ENCODE measurements at regions not wholly inside any gene's neighbourhood (a gene's known extent, or its start where the extent isn't known, plus 50 kb on each side); places are given as distances from the start of the nearest gene placed in this dataset.

DNA sequence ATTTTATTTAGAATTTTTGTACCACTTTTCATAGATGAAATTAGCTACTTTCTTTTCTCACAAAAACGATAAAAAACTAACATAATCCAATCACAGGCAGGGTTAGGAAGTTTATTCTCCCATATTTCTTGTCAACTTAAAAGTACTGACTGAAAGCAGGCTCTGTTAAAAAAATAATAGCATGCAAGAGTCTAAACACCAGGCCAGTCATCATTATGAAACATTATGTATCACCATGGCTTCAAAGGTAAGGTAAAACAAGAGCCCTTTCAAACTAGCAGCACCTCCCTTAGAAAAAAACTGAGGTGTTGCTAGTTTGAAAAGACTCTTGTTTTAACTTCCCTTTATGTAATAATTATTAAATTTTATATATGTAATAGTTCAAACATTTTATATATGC is 848.0 kb downstream of the RNF144A start:
- Histone ChIP-seq H3K27me3 (ENCODE audit: control insufficient read depth in 1 of 2, insufficient read depth in 1 of 2, low read length in 2 of 2) (no peaks in the 10 kb centered on the region), H2AK5ac (ENCODE audit: low read length, severe bottlenecking) (no peak overlapping the region), H3K9ac (ENCODE audit: low read length) (no peak overlapping the region), H3K4me1 (ENCODE audit: control insufficient read depth, insufficient read depth, low read depth, low read length) (peaks cover 2% of the 10 kb centered on the region), H3K23ac (ENCODE audit: low read length in 2 of 2) (no peak overlapping the region), H3K14ac (ENCODE audit: low read length in 2 of 2) (no peak overlapping the region), H3K18ac (ENCODE audit: low read depth in 1 of 2, low read length in 2 of 2) (no peak overlapping the region), H2BK12ac (ENCODE audit: low read length in 2 of 2) (no peak overlapping the region), H3K4ac (ENCODE audit: low read depth in 1 of 2, low read length in 2 of 2) (no peak overlapping the region), H3K79me1 (replicated peaks; ENCODE audit: low read length, poor library complexity, severe bottlenecking) (no peaks in the 10 kb centered on the region), H3K9me3 (ENCODE audit: control insufficient read depth, low read length) (peaks cover 19% of the 10 kb centered on the region), H2BK5ac (ENCODE audit: low read depth, low read length, poor library complexity, severe bottlenecking) (no peak overlapping the region), H2AFZ (ENCODE audit: low read depth, low read length) (no peak overlapping the region), H3K4me2 (ENCODE audit: low read length, poor library complexity, severe bottlenecking) (no peak overlapping the region), H3K4me3 (ENCODE audit: insufficient read depth in 1 of 2, low read depth in 1 of 2, low read length in 2 of 2) (no peak overlapping the region), H3K36me3 (ENCODE audit: control insufficient read depth in 1 of 2, insufficient read depth in 2 of 2, low read depth in 1 of 2, low read length in 2 of 2) (no peaks in the 10 kb centered on the region), H3K27ac (ENCODE audit: low read length, poor library complexity, severe bottlenecking) (no peak overlapping the region), H4K91ac (ENCODE audit: low read length) (no peak overlapping the region), H2BK120ac (ENCODE audit: low read depth, low read length) (no peak overlapping the region), H2BK15ac (ENCODE audit: low read depth, poor library complexity, severe bottlenecking) (no peak overlapping the region), H4K8ac (ENCODE audit: low read length) (no peak overlapping the region)
- 91% methylated on average over 1 of the region's 1 CpG for WGBS
- DNase-seq = no peak

DNA sequence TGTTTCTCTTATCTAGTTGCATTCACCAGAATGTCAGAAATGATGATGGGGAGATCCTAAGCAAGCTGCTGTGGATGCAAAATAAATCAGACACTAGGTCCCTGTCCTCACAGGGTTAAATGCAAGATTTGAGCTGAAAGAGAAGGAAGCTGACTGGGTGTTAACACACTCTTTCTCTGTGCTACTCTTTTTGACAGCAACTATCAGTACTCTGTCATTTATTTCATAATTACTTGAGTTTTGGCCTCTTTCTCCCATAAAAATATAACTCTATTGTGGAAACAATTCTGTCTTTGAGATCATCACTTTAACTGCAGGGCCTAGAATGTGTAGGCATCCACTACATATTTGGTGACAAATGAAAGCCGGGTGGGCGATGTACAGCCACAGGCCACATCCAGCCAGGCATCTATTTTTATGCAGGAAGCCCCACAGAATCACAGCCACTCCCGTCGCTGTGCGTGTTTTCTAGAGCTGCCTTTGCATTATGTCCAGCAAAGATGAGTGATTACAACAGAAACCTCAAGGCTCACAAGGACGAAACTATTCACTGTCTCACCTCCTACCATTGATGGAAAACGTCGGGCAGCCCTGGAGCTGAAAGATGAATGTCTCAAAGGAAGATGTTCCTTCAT is 849.0 kb downstream of the RNF144A start:
- no peak overlapping the region for H4K8ac ChIP-seq (ENCODE audit: low read length)
- H3K23ac ChIP-seq (ENCODE audit: low read length in 2 of 2) = no peak overlapping the region
- H3K79me1 ChIP-seq (replicated peaks; ENCODE audit: low read length, poor library complexity, severe bottlenecking) = no peaks in the 10 kb centered on the region
- 97% methylated on average over 7 of the region's 8 CpGs for WGBS
- no peak overlapping the region for H2BK12ac ChIP-seq (ENCODE audit: low read length in 2 of 2)
- H2AK5ac ChIP-seq (ENCODE audit: low read length, severe bottlenecking) = no peak overlapping the region
- H2AFZ ChIP-seq (ENCODE audit: low read depth, low read length) = no peak overlapping the region
- no peak overlapping the region for H2BK5ac ChIP-seq (ENCODE audit: low read depth, low read length, poor library complexity, severe bottlenecking)
- no peak overlapping the region for H2BK120ac ChIP-seq (ENCODE audit: low read depth, low read length)
- H3K14ac ChIP-seq (ENCODE audit: low read length in 2 of 2) = no peak overlapping the region
- H3K4me1 ChIP-seq (ENCODE audit: control insufficient read depth, insufficient read depth, low read depth, low read length) = peaks cover 2% of the 10 kb centered on the region
- H3K4me2 ChIP-seq (ENCODE audit: low read length, poor library complexity, severe bottlenecking) = no peak overlapping the region
- no peak overlapping the region for H2BK15ac ChIP-seq (ENCODE audit: low read depth, poor library complexity, severe bottlenecking)
- H3K4ac ChIP-seq (ENCODE audit: low read depth in 1 of 2, low read length in 2 of 2) = no peak overlapping the region
- H3K9me3 ChIP-seq (ENCODE audit: control insufficient read depth, low read length) = peaks cover 19% of the 10 kb centered on the region
- H3K18ac ChIP-seq (ENCODE audit: low read depth in 1 of 2, low read length in 2 of 2) = no peak overlapping the region
- H3K4me3 ChIP-seq (ENCODE audit: insufficient read depth in 1 of 2, low read depth in 1 of 2, low read length in 2 of 2) = no peak overlapping the region
- H4K91ac ChIP-seq (ENCODE audit: low read length) = no peak overlapping the region
- no peak overlapping the region for H3K9ac ChIP-seq (ENCODE audit: low read length)
- DNase-seq = no peak
- no peaks in the 10 kb centered on the region for H3K27me3 ChIP-seq (ENCODE audit: control insufficient read depth in 1 of 2, insufficient read depth in 1 of 2, low read length in 2 of 2)
- no peak overlapping the region for H3K27ac ChIP-seq (ENCODE audit: low read length, poor library complexity, severe bottlenecking)
- H3K36me3 ChIP-seq (ENCODE audit: control insufficient read depth in 1 of 2, insufficient read depth in 2 of 2, low read depth in 1 of 2, low read length in 2 of 2) = no peaks in the 10 kb centered on the region

DNA sequence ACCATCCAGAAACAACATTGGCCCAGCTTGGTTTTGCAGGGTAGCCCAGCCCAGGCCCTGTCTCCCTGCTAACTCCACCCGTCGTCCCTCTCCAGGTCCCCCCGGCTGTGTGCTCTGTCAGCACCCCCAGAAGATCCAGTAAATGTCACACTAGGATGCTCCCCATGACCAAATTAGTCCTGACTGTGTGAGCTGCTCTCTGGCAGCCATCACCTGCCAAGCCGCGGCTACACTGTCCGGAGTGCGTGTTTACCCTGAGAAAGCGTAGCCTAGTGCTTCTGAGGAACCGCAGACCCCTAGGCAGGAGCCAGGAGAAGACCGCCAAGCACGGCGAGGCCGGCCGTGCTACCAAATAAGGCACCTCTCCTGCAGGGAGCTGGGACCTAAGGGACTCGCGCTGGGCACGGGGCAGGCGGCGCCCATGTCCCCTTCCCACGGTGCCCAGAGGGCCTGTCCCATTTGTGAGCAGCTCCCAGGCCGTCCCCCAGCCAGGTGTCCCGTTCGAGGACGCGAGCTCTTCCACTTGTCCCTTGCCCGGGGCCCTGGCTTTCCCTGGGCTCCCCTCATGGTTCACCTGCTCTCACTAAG is 849.9 kb downstream of the RNF144A start:
- no peak overlapping the region for H4K8ac ChIP-seq (ENCODE audit: low read length)

DNA sequence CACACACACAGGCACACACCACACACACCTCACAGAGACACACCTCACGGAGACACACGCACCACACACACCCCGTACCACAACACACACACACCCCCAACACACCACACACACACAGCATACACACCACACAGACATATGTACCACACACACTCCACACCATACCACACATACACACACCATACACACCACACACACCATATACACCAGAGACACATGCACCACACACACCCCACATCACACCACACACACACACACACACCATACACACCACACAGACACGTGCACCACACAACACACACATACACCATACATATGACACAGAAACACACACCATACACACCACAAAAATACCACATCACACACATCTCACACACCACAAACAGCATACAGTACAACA is 850.7 kb downstream of the RNF144A start:
- Histone ChIP-seq H3K27me3 (ENCODE audit: control insufficient read depth in 1 of 2, insufficient read depth in 1 of 2, low read length in 2 of 2) (no peaks in the 10 kb centered on the region), H3K4ac (ENCODE audit: low read depth in 1 of 2, low read length in 2 of 2) (no peak overlapping the region), H2BK12ac (ENCODE audit: low read length in 2 of 2) (no peak overlapping the region), H3K27ac (ENCODE audit: low read length, poor library complexity, severe bottlenecking) (no peak overlapping the region), H2AFZ (ENCODE audit: low read depth, low read length) (no peak overlapping the region), H3K36me3 (ENCODE audit: control insufficient read depth in 1 of 2, insufficient read depth in 2 of 2, low read depth in 1 of 2, low read length in 2 of 2) (no peaks in the 10 kb centered on the region), H3K9ac (ENCODE audit: low read length) (no peak overlapping the region), H3K18ac (ENCODE audit: low read depth in 1 of 2, low read length in 2 of 2) (no peak overlapping the region), H3K9me3 (ENCODE audit: control insufficient read depth, low read length) (peaks cover 14% of the 10 kb centered on the region), H2AK5ac (ENCODE audit: low read length, severe bottlenecking) (no peak overlapping the region), H3K4me3 (ENCODE audit: insufficient read depth in 1 of 2, low read depth in 1 of 2, low read length in 2 of 2) (no peak overlapping the region), H3K79me1 (replicated peaks; ENCODE audit: low read length, poor library complexity, severe bottlenecking) (no peaks in the 10 kb centered on the region), H3K4me1 (ENCODE audit: control insufficient read depth, insufficient read depth, low read depth, low read length) (peaks cover 2% of the 10 kb centered on the region), H4K8ac (ENCODE audit: low read length) (no peak overlapping the region), H2BK5ac (ENCODE audit: low read depth, low read length, poor library complexity, severe bottlenecking) (no peak overlapping the region), H2BK120ac (ENCODE audit: low read depth, low read length) (no peak overlapping the region), H3K14ac (ENCODE audit: low read length in 2 of 2) (peak overlapping the region in 1 of 2 experiments; percentile 86), H3K4me2 (ENCODE audit: low read length, poor library complexity, severe bottlenecking) (no peak overlapping the region), H3K23ac (ENCODE audit: low read length in 2 of 2) (no peak overlapping the region), H2BK15ac (ENCODE audit: low read depth, poor library complexity, severe bottlenecking) (no peak overlapping the region), H4K91ac (ENCODE audit: low read length) (peak overlapping the region; percentile 52)
- 91% methylated on average over 4 of the region's 4 CpGs for whole genome bisulfite sequencing
- no peak for DNase-seq

More for the DNA sequence above, 849.9 kb downstream of the RNF144A start:
- no peak overlapping the region for H3K27ac ChIP-seq (ENCODE audit: low read length, poor library complexity, severe bottlenecking)
- no peak for DNase-seq
- peaks cover 19% of the 10 kb centered on the region for H3K9me3 ChIP-seq (ENCODE audit: control insufficient read depth, low read length)
- no peak overlapping the region for H2BK120ac ChIP-seq (ENCODE audit: low read depth, low read length)
- H3K79me1 ChIP-seq (replicated peaks; ENCODE audit: low read length, poor library complexity, severe bottlenecking) = no peaks in the 10 kb centered on the region
- H3K4me3 ChIP-seq (ENCODE audit: insufficient read depth in 1 of 2, low read depth in 1 of 2, low read length in 2 of 2) = no peak overlapping the region
- H3K4me1 ChIP-seq (ENCODE audit: control insufficient read depth, insufficient read depth, low read depth, low read length) = peaks cover 2% of the 10 kb centered on the region
- H2BK15ac ChIP-seq (ENCODE audit: low read depth, poor library complexity, severe bottlenecking) = no peak overlapping the region
- no peak overlapping the region for H2AFZ ChIP-seq (ENCODE audit: low read depth, low read length)
- H3K36me3 ChIP-seq (ENCODE audit: control insufficient read depth in 1 of 2, insufficient read depth in 2 of 2, low read depth in 1 of 2, low read length in 2 of 2) = no peaks in the 10 kb centered on the region
- H2BK12ac ChIP-seq (ENCODE audit: low read length in 2 of 2) = no peak overlapping the region
- H3K9ac ChIP-seq (ENCODE audit: low read length) = no peak overlapping the region
- no peak overlapping the region for H2BK5ac ChIP-seq (ENCODE audit: low read depth, low read length, poor library complexity, severe bottlenecking)
- WGBS = 94% methylated on average over 26 of the region's 26 CpGs
- no peak overlapping the region for H3K4me2 ChIP-seq (ENCODE audit: low read length, poor library complexity, severe bottlenecking)
- H3K27me3 ChIP-seq (ENCODE audit: control insufficient read depth in 1 of 2, insufficient read depth in 1 of 2, low read length in 2 of 2) = no peaks in the 10 kb centered on the region
- H2AK5ac ChIP-seq (ENCODE audit: low read length, severe bottlenecking) = no peak overlapping the region
- no peak overlapping the region for H4K91ac ChIP-seq (ENCODE audit: low read length)
- H3K14ac ChIP-seq (ENCODE audit: low read length in 2 of 2) = no peak overlapping the region
- H3K23ac ChIP-seq (ENCODE audit: low read length in 2 of 2) = no peak overlapping the region
- no peak overlapping the region for H3K18ac ChIP-seq (ENCODE audit: low read depth in 1 of 2, low read length in 2 of 2)
- no peak overlapping the region for H3K4ac ChIP-seq (ENCODE audit: low read depth in 1 of 2, low read length in 2 of 2)

Data from mesenchymal stem cell (in vitro differentiated cells and primary cell).